Motor neuron (in vitro differentiated cells): ENCODE measurements at regions not wholly inside any gene's neighbourhood (a gene's known extent, or its start where the extent isn't known, plus 50 kb on each side); places are given as distances from the start of the nearest gene placed in this dataset.
"Not testable (repeated sequence)": the region's sequence is repeated elsewhere in the genome, so short reads cannot be mapped to it uniquely, and the experiment has no call there.

Experiments used
- ATAC-seq, 8 experiments: fragments of 200-7000 bp; cut with Tn5 transposase; replicated peaks in 6 of 8; 2 replicates each; pipeline ENCODE4 v1.8.0; 2021; ENCODE audit warnings: mild to moderate bottlenecking in 8 of 8, moderate library complexity in 8 of 8
- H3K27ac ChIP-seq, 2 donors: fragments of 250-450 bp; sonication (Bioruptor Pico); 2 replicates each; pipeline ENCODE4 v1.9.0; 2021; ENCODE audit warnings: antibody characterized with exemption in 2 of 2, mild to moderate bottlenecking in 2 of 2, moderate library complexity in 1 of 2
- H3K4me1 ChIP-seq, 2 donors: fragments of 250-450 bp; sonication (Bioruptor Pico); replicated peaks in 1 of 2; 2 replicates each; pipeline ENCODE4 v1.6.1; 2021; ENCODE audit warnings: antibody characterized with exemption in 2 of 2, mild to moderate bottlenecking in 2 of 2, moderate library complexity in 1 of 2
- H3K4me3 ChIP-seq, 5 donors: fragments of 250-450 bp; sonication (Bioruptor Pico); 2 replicates each; pipeline ENCODE4 v1.9.0; 2021; ENCODE audit warnings: antibody characterized with exemption in 5 of 5, mild to moderate bottlenecking in 5 of 5, moderate library complexity in 4 of 5
- WGBS, 10 experiments: fragments of 450-650 bp; shearing (Covaris generic); methylation state at CpG; one replicate each; pipeline ENCODE4 v1.0.0; 2022; 5-methylcytosine and 5-hydroxymethylcytosine counted together
- in situ Hi-C, 9 experiments: fragments of 400-800 bp; cut with MboI; loops; one replicate each; pipeline ENCODE4 v1.15.0; 2021; ENCODE audit warnings: low sequenced_read_pairs in 9 of 9, low pct_unique_long_range_greater_than_20kb in 2 of 9; ENCODE audit not compliant: unreplicated experiment in 9 of 9

DNA sequence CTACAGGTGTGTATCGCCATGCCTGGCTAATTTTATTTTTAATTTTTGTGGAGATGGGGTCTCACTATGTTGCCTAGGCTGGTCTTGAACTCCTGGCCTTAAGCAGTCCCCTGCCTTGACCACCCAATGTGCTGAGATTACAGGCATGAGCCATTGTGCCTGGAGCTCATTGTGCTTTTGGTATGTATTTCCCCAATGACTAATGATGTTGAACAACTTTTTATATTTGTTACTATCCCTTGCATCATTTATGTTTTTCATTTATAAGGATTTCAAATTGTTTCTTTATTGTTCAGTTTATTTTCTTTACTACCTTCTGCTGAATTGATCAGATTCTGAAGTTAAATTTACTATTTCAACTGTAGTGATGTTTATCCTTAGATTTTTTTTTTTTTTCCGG is 199.7 kb downstream of the CEP135 start:
- in situ Hi-C loops, result no loop called here
- no peak for ATAC-seq
- 17 to 100% (median 92%) methylated on average over 1 to 2 of the region's 2 CpGs; no CpG with 5 or more reads in 1 of the 10 experiments for WGBS, 10 experiments
- Histone ChIP-seq H3K4me3 (no peak overlapping the region), H3K4me1 (peaks cover 0 to 5% of the 10 kb centered on the region in 2 donors), H3K27ac (no peak overlapping the region)

DNA sequence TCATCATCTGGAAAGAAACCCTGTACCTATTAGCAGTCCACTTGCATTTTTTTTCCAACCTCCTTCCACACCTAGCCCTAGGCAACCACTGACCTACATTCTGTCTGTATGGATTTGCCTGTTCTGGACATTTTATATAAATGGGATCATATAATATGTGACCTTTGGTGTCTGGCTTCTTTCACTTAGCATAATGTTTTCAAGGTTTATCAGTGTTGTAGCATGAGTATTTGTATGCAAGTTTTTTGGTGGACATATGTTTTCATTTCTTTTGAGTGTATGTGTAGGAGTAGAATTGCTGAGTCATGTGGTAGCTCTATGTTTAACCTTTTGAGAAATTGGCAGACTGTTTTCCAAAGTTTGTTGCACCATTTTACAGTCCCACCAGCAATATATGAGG is 198.6 kb downstream of the CEP135 start:
- no peak overlapping the region for H3K27ac ChIP-seq
- peak in 3 of 8 experiments; percentile 44 to 49 (median 49) for ATAC-seq
- H3K4me1 ChIP-seq, result peaks cover 0 to 5% of the 10 kb centered on the region in 2 donors
- no peak overlapping the region for H3K4me3 ChIP-seq
- in situ Hi-C loops, result no loop called here

DNA sequence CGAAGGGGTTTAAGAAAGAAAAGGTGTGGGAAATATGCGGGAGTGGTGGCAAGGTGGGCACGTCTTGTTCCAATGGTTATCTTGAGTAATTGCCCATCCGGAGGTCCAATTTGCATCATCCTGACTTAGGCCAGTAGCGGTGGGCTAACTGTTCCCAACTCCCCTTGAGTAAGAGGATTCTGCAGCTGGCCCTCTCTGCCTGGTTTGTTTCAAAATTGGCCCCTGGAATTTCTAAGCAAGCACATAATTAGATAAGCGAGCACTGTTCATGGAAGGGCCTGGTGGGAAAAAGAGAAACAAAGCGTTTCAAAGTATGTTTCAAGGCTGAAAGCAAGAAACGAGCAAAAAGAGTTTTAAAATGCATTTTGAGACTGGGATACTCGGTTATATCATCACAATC is 198.2 kb downstream of the CEP135 start:
- no peak overlapping the region for H3K4me3 ChIP-seq
- WGBS, 10 experiments, result 31 to 100% (median 85%) methylated on average over 3 to 9 of the region's 9 CpGs; no CpG with 5 or more reads in 1 of the 10 experiments
- no peak for ATAC-seq
- in situ Hi-C loops, result no loop called here
- H3K27ac ChIP-seq, result no peak overlapping the region
- peaks cover 0 to 5% of the 10 kb centered on the region in 2 donors for H3K4me1 ChIP-seq

DNA sequence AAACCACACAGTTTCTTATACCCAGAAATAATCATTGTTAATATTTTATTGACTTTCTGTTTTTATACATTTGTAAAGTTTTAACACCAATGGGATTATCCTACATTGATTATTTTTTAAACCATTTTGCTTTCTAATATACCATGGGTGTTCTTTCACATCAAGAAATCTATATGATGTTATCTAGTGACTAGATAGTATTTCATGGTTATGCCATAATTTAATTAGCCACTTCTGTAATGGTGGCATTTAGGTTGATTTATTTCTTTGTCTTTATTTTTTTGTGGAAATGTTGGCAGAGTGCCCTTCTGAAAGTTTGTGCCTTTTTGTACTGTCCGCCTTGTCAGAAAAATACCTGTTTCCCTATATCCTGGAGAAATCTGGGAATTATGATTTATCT is 193.3 kb downstream of the CEP135 start:
- Histone ChIP-seq H3K4me1 (peaks cover 0 to 12% of the 10 kb centered on the region in 2 donors), H3K27ac (no peak overlapping the region), H3K4me3 (no peak overlapping the region)
- no peak for ATAC-seq
- 71 to 100% (median 100%) methylated on average over 1 of the region's 1 CpG; no CpG with 5 or more reads in 1 of the 10 experiments for WGBS, 10 experiments
- in situ Hi-C loops, result no loop called here

DNA sequence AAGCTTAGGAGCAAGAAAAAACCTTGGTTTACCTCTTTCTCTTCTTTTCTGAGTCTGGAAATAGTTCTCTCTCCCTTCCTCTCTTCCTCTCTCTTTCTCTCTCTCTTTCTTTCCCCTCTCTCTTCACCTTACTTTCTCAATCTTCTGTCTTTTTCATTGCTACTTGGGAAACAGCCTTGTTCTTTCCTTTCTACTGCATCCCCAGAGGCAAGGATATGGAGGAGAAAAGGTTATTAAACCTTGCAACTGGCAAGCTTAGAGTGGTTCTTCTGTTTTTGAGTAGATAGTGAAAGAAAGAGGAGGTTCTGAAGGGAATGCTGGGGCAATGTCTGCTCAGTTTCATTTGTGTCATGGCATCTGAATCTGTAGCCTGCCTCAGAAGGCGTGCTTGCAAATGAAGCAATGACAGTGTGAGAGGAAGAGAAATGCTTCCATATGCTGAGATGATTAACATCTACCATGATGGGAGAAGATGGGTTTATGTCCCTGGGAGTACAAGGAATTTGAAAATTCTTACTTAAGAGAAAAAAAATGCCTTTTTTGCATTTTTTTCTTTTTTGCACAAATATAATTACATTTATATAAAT is 190.6 kb downstream of the CEP135 start:
- 0 to 100% (median 83%) methylated on average over 1 of the region's 1 CpG; no CpG with 5 or more reads in 3 of the 10 experiments for WGBS, 10 experiments
- peaks cover 0 to 12% of the 10 kb centered on the region in 2 donors for H3K4me1 ChIP-seq
- H3K4me3 ChIP-seq, result no peak overlapping the region
- peak in 7 of 8 experiments; percentile 39 to 86 (median 56) for ATAC-seq
- in situ Hi-C loops, result no loop called here
- peak overlapping the region in 1 of 2 donors; percentile 56 for H3K27ac ChIP-seq

DNA sequence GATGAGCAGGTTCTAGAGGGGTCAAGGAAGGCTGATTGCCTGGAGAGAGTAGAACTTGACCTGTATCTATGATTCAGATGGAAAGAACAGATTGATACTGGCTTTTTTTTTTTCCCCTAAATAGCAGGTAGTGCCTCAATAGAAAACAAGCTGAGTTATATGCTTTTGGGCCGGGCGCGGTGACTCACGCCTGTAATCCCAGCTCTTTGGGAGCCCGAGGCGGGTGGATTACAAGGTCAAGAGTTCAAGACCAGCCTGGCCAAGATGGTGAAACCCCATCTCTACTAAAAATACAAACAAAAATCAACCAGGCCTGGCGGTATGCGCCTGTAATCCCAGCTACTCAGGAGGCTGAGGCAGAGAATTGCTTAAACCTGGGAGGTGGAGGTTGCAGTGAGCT is 186.1 kb downstream of the CEP135 start:
- H3K27ac ChIP-seq, in situ Hi-C loops, H3K4me3 ChIP-seq, H3K4me1 ChIP-seq: not testable (repeated sequence)
- peak in 2 of 8 experiments; percentile 18 to 32 for ATAC-seq
- WGBS, 10 experiments, result 65 to 100% (median 81%) methylated on average over 2 to 8 of the region's 8 CpGs; no CpG with 5 or more reads in 5 of the 10 experiments

DNA sequence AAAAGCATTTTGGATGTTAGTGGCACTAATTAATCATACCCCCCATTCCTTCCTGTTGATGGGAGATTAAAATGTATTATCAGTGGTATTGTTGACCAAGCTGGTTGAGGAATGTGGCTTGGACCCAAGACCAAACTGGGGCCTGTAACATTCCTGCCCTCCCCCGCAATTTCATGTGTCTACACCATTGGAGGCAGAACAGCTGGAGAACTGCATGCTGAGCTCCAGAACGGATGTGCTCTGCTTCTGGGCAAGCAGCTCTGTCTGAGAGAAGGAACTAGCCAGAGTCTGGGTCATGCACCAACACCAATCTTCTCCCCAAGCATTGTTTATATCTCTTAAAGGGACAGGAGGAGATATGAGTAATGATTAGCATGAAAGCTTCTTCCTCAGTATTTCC is 185.5 kb downstream of the CEP135 start:
- WGBS, 10 experiments, result 18 to 100% (median 60%) methylated on average over 1 to 2 of the region's 2 CpGs; no CpG with 5 or more reads in 1 of the 10 experiments
- in situ Hi-C loops, result no loop called here
- peak in 2 of 8 experiments; percentile 22 to 47 for ATAC-seq
- Histone ChIP-seq H3K27ac (no peak overlapping the region), H3K4me3 (no peak overlapping the region), H3K4me1 (peaks cover 3% of the 10 kb centered on the region in 2 donors)

DNA sequence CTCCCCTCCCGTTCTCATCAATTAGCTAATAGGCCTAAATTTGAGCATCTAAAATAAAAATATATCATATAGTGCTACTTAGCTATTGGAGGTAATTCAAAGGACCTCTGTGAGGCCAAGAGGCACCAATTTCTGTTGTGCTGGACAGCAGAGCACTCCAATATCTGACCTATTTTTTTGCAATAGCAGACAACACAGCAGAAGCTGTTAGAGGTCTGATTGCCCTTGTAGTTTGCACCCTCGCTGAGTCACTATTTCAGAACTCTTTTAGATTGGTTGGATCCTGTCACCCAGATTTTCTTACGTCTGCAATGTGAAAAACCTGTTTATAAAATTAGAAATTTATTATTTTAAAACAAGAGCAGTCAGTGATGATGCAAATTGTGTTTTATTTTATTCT is 184.1 kb downstream of the CEP135 start:
- 35 to 100% (median 81%) methylated on average over 1 to 3 of the region's 3 CpGs; no CpG with 5 or more reads in 1 of the 10 experiments for WGBS, 10 experiments
- H3K4me1 ChIP-seq, result peaks cover 8 to 11% of the 10 kb centered on the region in 2 donors
- no peak overlapping the region for H3K4me3 ChIP-seq
- no peak for ATAC-seq
- H3K27ac ChIP-seq, result no peak overlapping the region
- in situ Hi-C loops, result no loop called here

DNA sequence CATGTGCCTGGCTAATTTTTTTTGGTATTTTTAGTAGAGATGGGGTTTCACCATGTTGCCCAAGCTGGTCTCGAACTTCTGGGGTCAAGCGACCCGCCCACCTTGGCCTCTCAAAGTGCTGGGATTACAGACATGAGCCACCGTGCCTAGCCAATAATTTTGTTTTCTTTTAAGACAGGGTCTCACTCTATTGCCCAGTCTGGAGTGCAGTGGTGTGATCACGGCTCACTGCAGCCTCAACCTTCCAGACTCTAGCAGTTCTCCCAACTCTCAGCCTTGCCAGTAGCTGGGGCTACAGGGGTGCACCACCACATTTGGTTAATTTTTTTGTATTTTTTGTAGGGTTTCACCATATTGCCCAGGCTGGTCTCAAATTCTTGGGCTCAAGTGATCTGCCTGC is 183.4 kb downstream of the CEP135 start:
- ATAC-seq, H3K4me3 ChIP-seq, H3K27ac ChIP-seq, in situ Hi-C loops: not testable (repeated sequence)
- H3K4me1 ChIP-seq, result peaks cover 12 to 15% of the 10 kb centered on the region in 2 donors
- WGBS, 10 experiments, result 35 to 100% (median 78%) methylated on average over 1 to 5 of the region's 5 CpGs; no CpG with 5 or more reads in 2 of the 10 experiments

DNA sequence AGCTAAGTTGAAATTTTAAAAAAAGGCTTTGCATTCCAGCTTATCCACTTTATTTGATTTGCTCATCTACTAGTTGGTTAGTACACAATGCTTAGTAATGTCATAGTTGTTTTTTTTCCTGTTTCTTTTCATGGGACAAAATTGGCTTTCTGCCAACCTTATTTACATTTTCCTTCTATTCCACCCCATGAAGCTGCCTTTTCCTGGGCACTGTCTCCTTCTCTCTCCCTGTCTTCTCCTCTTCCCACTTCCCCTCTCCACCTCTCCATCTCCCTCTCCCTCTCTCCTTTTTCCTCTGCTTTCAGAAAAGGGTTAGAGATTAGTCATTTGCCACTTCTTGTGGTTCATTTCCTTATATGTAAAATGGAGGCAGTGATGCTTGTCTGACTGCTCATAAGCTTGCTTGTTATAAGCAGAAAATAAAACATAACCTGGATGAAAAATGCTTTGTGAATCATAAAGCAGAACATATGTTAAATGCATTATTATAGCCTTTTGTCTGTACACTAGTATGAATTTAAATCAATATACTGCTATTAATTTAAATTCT is 181.9 kb downstream of the CEP135 start:
- in situ Hi-C loops, result no loop called here
- ATAC-seq, result peak in 2 of 8 experiments; percentile 9 to 13
- Histone ChIP-seq H3K4me3 (no peak overlapping the region), H3K27ac (no peak overlapping the region), H3K4me1 (peaks cover 12 to 17% of the 10 kb centered on the region in 2 donors)

DNA sequence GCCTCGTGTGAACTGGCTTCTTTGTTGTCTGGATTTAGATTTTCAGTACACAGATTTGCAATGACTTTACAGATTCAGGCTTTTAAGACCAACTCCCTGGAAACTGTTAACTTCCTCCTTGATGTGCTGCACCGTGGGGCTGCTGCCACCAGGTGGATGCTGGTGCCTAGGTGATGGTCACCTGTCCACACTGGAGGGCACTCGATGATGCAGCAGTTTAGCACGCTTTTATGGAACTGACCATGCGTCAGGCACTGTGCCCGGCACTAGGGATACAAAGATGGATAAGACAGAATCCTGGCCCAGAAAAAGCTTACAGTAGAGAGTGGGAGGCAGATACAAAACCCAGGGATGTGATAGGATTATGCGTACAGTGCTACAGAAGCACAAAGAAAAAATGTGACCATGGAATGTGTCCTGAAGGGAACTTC is 180.7 kb downstream of the CEP135 start:
- ATAC-seq, result peak in 3 of 8 experiments; percentile 27 to 63 (median 44)
- in situ Hi-C loops, result no loop called here

DNA sequence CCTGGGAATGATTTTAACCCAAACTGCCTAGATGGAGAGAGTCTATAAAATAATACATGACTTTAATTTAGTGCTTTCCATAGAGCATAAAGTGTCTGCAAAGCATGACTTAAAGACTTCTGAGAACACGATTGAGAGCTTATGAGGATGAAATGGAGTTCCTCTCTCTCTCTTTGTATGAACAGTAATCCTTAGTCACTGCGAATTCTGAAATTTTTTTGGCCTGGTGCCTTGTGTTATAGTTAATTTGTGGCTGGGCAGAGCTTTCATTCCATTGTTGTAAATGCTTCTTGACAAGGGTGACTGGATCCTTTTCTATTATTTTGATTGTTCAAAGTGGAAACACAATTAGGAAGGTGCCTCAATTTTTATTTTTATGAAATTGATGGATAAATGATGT is 179.5 kb downstream of the CEP135 start:
- WGBS, 10 experiments, result 0 to 90% (median 11%) methylated on average over 1 to 2 of the region's 2 CpGs; no CpG with 5 or more reads in 3 of the 10 experiments
- ATAC-seq, result peak in 5 of 8 experiments; percentile 6 to 64 (median 10)
- Histone ChIP-seq H3K4me1 (peaks cover 12 to 17% of the 10 kb centered on the region in 2 donors), H3K4me3 (no peak overlapping the region), H3K27ac (no peak overlapping the region)
- in situ Hi-C loops, result no loop called here

More for the DNA sequence above, 180.7 kb downstream of the CEP135 start:
- 40 to 83% (median 66%) methylated on average over 1 to 7 of the region's 7 CpGs; no CpG with 5 or more reads in 2 of the 10 experiments for WGBS, 10 experiments
- H3K27ac ChIP-seq, result no peak overlapping the region
- no peak overlapping the region for H3K4me3 ChIP-seq
- H3K4me1 ChIP-seq, result peaks cover 12 to 17% of the 10 kb centered on the region in 2 donors

DNA sequence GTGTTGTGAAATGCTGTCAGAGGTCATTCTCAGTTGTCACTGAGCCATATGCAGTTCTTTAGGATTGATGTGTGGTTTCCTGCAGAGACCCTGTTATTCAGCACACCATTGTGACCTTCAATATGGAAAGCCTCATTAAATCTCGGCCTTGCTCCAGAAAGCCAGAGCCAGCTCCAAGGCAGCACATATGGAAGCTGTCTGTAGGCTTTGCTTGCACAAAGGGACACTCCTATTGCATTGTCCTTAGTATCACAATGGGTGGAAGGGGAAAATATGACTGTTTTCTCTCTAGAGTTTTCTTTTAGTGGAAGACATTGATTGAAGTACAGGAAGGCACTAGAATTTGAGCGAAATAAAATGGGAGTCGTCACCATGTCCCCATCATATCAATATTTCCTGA is 179.0 kb downstream of the CEP135 start:
- in situ Hi-C loops, result no loop called here
- 0 to 18% (median 8%) methylated on average over 1 to 3 of the region's 3 CpGs; no CpG with 5 or more reads in 4 of the 10 experiments for WGBS, 10 experiments
- H3K4me1 ChIP-seq, result peaks cover 12 to 19% of the 10 kb centered on the region in 2 donors

More for the DNA sequence above, 179.0 kb downstream of the CEP135 start:
- H3K27ac ChIP-seq, result no peak overlapping the region
- ATAC-seq, result peak in 6 of 8 experiments; percentile 49 to 97 (median 94)
- no peak overlapping the region for H3K4me3 ChIP-seq
